ENCODE measurements at regions not wholly inside any gene's neighbourhood (a gene's known extent, or its start where the extent isn't known, plus 50 kb on each side); places are given as distances from the start of the nearest gene placed in this dataset.
"Not testable (repeated sequence)": the region's sequence is repeated elsewhere in the genome, so short reads cannot be mapped to it uniquely, and the experiment has no call there.

DNA sequence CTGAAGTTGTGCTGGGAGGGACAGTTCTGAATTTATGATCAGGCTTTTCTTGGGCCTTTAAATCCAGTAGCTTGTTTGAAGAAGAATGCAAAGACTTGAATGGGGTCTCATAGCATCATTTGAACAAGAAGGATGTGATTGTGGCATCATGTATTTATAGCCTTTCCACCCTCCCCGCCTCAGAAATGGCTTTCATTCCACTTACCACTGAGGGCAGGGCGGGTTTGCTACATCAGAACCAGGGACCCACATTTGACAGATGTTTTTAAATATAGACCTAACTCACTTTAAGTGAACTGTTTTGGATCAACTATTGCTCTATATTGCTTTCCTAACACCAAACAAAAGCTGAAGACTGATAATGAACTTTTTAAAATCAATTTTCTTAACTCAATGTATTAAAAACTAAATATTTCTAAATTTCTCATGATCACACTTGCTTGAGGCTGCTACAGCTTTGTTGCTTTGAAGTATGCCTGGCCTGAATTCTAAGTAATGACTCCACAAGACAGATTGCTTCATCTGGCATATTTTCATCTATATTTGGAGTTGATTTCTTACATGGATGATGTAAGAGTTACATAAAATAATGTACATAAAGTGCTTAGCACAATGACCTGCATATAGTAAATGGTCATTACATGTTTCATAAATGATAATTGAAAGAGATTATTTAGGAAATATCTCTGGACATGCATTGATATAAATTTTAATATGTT lies 1552.9 kb upstream of the SLC39A10 start:
- H3K4me3 ChIP-seq (ENCODE audit: low read length), result no peak overlapping the region

DNA sequence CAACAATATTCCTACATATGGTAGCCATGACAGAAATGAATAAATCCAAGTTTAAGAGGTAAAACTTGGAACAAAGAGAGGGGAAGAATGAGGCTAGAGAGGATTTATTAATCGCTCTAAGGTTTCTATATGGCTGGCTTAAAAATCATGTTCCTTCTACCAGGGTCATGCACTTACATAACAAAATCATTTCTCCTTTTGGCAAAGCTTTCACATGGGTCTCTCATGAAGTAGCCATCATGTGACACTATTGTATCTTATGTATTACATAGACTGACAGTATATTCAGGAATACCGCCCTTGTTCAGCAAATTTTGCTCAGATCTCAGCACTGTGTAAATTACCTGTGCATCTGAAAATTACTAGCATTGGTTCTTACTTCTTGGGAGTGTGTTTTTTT lies 1554.5 kb upstream of the SLC39A10 start:
- H3K4me3 ChIP-seq (ENCODE audit: low read length), result no peak overlapping the region
- TF ChIP-seq ZNF274 (IDR thresholded peaks at IDR 0.05; ENCODE audit: low read depth, low read length), result no peak

More for the DNA sequence above, 1552.9 kb upstream of the SLC39A10 start:
- no peak for TF ChIP-seq ZNF274 (IDR thresholded peaks at IDR 0.05; ENCODE audit: low read depth, low read length)

DNA sequence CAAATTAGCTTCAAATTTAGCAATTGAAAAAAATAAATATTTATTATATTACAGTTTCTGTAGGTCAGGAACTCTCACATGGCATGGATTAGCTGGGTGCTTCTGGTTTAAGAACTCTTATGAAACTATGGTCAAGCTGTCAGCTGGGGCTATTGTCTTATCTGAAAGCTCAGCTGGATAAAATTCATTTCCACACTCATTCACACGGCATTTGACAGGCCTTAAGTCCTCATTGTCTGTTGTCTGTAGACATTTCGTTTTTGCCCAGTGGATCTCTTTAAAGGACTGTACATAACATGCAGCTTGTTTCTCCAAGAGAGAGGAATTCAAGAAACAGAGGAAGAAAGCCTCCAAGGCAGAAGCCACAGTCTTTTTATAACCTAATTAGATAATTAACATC lies 1556.8 kb upstream of the SLC39A10 start:
- H3K4me3 ChIP-seq (ENCODE audit: low read length), result no peak overlapping the region
- TF ChIP-seq ZNF274 (IDR thresholded peaks at IDR 0.05; ENCODE audit: low read depth, low read length), result no peak

DNA sequence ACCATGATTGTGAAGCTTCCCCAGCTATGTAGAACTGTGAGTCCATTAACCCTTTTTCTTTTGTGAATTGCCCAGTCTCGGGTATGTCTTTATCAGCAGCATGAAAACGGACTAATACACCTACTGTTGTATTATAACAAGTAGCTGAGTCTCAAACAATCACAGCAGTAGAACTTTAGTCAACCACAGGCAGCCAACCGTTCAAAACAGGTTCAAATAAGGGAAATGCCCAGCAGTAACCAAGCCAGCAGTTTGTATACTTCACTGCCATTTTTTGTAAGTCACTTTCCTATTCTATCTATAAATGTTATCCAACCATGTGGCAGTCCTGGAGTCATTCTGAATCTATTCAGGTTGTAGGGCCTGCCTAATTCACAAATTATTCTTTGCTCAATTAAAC lies 1560.6 kb upstream of the SLC39A10 start:
- no peak for TF ChIP-seq ZNF274 (IDR thresholded peaks at IDR 0.05; ENCODE audit: low read depth, low read length)
- no peak overlapping the region for H3K4me3 ChIP-seq (ENCODE audit: low read length)

DNA sequence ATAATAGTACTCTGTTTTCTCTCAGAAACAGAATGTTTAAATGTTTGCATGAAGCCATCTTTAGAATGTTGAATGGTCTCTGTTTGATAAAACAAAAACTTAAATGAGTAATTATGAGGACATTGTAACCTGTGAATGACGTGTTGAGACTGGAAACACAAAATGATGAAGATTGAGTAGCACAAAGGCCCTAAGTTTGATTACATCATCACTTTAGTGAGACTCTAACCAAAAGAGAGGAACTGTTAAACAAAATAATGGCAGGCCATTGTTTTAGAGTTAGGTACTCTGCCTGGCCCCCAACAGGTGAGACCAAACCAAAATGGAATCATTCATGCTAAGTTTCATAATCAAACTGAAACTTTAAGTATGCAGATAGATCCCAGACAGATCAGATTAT lies 1561.7 kb upstream of the SLC39A10 start:
- no peak for TF ChIP-seq ZNF274 (IDR thresholded peaks at IDR 0.05; ENCODE audit: low read depth, low read length)
- H3K4me3 ChIP-seq (ENCODE audit: low read length), result no peak overlapping the region

DNA sequence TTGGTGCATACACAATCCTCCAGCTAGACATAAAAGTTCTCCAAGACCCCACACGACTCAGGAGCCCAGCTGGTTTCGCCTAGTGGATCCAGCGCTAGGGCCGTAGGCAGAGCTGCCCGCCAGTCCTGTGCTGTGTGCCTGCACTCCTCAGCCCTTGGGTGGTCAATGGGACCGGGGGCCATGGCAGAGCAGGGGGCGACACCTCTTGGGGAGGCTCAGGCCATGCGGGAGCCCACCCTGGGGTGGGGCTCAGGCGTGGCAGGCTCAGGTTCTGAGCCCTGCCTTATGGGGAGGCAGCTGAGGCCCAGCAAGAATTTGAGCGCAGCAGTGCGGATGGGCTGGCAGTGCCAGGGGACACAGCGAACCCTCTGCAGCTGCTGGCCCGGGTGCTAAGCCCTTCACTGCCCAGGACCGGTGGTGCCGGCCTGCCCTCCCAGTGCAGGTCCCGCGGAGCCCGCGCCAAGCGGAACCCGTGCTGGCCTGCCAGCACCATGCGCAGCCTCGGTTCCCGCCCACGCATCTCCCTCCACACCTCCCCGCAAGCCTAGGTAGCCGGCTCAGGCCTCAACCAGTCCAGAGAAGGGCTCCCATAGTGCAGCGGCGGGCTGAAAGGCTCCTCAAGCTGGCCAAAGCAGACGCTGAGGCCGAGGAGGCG lies 1566.6 kb upstream of the SLC39A10 start:
- TF ChIP-seq ZNF274 (IDR thresholded peaks at IDR 0.05; ENCODE audit: low read depth, low read length), result no peak
- H3K4me3 ChIP-seq (ENCODE audit: low read length), result no peak overlapping the region

DNA sequence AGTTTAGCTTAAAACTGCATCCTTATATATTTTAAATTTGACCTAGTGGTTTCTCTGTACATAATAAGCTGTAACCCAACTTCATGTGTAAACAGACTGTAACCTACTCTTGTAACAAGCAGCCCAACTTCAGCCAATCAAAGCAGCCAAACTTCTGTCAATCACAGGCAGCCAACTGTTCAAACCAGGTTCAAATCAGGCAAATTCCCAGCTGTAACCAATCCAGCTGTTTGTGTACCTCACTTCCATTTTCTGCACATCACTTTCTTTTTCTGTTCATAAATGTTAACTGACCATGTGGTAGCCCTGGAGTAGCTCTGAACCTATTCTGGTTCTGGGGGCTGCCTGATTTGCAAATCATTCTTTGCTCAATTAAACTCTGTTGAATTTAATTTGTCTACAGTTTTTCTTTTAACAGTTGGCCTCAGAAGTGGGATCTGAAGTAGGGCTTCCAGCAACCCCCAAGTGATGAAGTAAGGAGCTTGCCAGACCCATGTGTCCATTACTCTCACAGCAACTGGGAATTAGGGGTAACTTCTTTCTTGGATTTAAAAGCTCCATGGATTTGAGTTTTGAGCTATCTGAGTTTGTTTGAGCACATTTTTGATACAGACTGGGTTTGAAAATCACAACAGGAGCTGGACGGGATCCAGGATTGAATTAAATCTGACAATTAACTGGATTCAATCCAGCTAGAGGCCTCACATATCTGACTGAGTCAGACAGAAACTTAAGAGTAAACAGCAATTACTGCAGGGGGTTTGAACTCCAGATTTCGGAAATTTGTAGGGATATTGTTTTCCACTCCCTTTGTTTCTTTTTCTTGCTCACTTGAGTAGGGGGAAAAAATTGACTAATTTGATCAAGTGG lies 1569.7 kb upstream of the SLC39A10 start:
- TF ChIP-seq ZNF274 (IDR thresholded peaks at IDR 0.05; ENCODE audit: low read depth, low read length), result no peak
- no peak overlapping the region for H3K4me3 ChIP-seq (ENCODE audit: low read length)

DNA sequence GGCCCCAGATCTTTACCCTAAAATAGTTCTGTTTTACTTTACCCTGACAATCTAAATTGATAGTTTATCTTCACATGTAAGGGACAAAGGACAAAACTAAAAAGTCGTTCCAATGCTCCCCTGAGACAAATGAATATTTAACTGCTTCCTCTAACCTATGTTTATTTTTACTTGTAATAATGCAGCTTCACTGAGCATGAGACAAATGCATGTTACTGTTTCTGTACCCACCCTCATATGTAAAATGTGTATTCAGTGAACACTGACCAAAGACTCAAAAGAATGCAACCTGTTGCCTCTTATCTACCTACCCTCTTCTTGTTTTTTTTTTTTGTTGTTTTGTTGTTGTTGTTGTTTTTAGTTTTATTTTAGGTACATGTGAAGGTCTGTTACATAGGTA lies 1570.9 kb upstream of the SLC39A10 start:
- H3K4me3 ChIP-seq (ENCODE audit: low read length), result no peak overlapping the region
- no peak for TF ChIP-seq ZNF274 (IDR thresholded peaks at IDR 0.05; ENCODE audit: low read depth, low read length)

DNA sequence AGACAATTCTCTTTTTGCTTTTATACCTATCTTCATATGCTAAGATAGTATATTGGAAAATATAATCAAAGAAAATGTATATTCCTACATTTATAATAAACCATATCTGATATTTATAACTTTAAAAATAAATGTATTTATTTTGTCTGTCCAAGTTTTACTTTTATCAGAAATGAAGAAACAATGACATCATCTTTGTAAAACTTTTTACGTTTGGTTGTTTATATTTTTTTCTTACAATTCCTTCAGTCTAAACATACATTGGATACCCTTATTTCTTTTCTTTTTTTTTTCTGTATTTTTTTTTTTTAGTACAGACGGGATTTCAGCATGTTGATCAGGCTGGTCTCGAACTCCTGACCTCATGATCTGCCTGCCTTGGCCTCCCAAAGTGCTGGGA lies 1577.0 kb upstream of the SLC39A10 start:
- H3K4me3 ChIP-seq (ENCODE audit: low read length), result no peak overlapping the region
- TF ChIP-seq ZNF274 (IDR thresholded peaks at IDR 0.05; ENCODE audit: low read depth, low read length), result no peak

DNA sequence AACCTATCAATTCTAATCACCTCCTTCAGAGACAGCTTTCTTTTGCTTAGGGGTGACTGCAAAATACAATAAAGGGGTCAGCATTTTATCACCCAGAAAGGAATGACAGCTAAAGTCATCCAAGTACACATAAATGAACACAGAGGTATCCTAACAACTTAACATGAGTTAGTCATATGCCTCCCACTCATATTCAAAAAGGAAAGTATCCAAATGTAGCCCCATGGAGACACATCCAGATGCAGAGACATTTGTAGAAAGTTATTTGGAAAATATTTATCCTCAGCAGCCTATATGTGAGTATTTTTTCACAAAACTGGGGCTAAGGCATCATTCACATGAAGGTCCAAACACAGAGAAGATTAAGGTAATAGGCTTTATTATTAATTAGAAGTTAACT lies 1579.7 kb upstream of the SLC39A10 start:
- no peak for TF ChIP-seq ZNF274 (IDR thresholded peaks at IDR 0.05; ENCODE audit: low read depth, low read length)
- no peak overlapping the region for H3K4me3 ChIP-seq (ENCODE audit: low read length)

DNA sequence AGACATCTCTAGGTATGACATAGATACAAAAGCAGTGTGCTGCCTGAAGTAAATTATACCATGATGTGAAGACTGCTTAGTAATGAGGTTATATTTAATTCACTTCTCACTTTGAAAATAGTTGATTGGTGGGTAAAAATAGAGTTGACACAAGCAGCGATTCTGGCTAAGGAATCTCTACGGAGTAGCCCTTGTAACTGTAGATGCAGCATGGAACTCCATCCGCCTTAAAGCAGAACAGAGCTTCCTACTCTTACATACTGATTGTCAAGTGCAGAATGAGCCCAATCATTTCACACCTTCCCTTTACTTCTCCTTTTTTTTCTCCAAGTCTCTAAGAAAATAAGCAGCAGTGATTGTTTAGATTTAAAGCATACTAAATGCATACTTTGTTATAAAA lies 1594.6 kb upstream of the SLC39A10 start:
- TF ChIP-seq ZNF274 (IDR thresholded peaks at IDR 0.05; ENCODE audit: low read depth, low read length), result no peak
- H3K4me3 ChIP-seq (ENCODE audit: low read length), result no peak overlapping the region

DNA sequence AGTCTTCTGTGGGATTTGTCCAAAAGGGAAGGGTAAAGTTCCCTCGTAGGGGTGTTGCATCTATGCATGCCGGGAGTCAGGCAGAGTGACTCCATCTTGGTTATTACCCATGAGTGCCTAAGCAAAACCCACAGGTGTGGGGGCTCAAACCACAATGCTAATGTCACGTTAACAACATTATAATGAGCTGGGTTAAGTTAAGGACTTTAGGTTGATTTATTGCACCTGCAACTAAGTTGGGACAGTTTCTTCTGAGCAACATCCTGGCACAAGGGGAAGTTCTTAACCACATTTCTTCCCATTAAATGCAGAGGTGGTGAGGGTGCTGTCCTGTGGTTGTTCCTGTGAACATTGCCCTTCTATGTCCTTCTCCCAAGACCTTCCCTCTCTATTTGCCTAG lies 1596.8 kb upstream of the SLC39A10 start:
- TF ChIP-seq ZNF274 (IDR thresholded peaks at IDR 0.05; ENCODE audit: low read depth, low read length), result no peak

DNA sequence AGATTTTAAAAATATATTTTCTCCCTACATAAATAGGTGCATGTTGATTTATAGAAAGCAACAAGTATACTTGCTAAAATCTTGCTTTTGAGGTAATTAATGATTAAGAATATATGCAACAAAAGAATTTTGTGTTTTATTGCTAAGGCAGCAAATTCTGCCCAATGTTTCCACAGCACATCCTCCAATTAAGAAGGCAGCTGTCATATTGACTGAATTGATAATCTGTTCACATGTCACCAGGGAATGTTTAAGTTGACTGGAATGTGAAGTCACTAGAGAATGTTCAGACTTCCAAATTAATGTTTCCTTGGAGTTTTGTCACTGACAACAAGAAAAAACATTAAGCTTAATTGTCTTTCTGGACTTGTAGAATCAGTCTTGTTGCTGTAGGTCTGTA lies 1602.7 kb upstream of the SLC39A10 start:
- no peak for TF ChIP-seq ZNF274 (IDR thresholded peaks at IDR 0.05; ENCODE audit: low read depth, low read length)
- no peak overlapping the region for H3K4me3 ChIP-seq (ENCODE audit: low read length)

More for the DNA sequence above, 1596.8 kb upstream of the SLC39A10 start:
- no peak overlapping the region for H3K4me3 ChIP-seq (ENCODE audit: low read length)

DNA sequence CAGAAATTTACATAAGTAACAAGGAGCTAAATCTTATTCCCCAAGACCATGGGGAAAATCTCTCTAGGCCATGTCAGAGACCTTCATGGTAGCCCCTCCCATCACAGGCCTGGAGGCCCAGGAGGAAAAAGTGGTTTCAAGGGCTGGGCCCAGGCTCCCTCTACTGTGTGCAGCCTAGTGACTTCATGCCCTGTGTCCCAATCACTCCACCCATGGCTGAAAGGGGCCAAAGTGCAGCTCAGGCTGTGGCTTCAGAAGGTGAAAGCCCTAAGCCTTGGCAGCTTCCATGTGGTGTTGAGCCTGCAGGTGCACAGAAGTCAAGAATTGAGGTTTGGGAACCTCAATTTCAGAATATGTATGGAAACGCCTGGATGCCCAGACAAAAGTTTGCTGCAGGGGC lies 1612.7 kb upstream of the SLC39A10 start:
- H3K4me3 ChIP-seq (ENCODE audit: low read length), result no peak overlapping the region
- no peak for TF ChIP-seq ZNF274 (IDR thresholded peaks at IDR 0.05; ENCODE audit: low read depth, low read length)

DNA sequence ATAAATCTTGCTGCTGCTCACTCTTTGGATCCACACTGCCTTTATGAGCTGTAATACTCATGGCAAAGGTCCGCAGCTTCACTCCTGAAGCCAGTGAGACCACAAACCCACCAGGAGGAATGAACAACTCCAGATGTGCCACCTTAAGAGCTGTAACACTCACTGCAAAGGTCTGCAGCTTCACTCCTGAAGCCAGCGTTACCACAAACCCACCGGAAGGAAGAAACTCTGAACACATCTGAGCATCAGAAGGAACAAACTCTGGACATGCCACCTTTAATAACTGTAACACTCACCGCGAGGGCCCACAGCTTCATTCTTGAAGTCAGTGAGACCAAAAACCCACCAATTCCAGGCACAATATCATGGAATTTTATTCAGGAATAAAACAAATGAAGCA lies 1635.9 kb upstream of the SLC39A10 start:
- H3K4me3 ChIP-seq (ENCODE audit: low read length), result not testable (repeated sequence)
